Neural crest cell (in vitro differentiated cells): ENCODE measurements at regions not wholly inside any gene's neighbourhood (a gene's known extent, or its start where the extent isn't known, plus 50 kb on each side); places are given as distances from the start of the nearest gene placed in this dataset.

ENCODE experiments used
- DNase-seq: peaks from one replicate; pipeline ENCODE4 v3.0.0; 2021; ENCODE audit warnings: low read depth, mixed read lengths, low spot score
- H3K27ac Mint-ChIP-seq: one replicate; pipeline ENCODE4 v1.8.0; 2021; ENCODE audit warnings: mild to moderate bottlenecking, mixed read lengths; ENCODE audit not compliant: unreplicated experiment
- H3K27me3 Mint-ChIP-seq: 2 replicates; pipeline ENCODE4 v1.8.0; 2021; ENCODE audit warnings: low read depth, mild to moderate bottlenecking, mixed read lengths
- H3K36me3 Mint-ChIP-seq: 2 replicates; pipeline ENCODE4 v1.8.0; 2021; ENCODE audit warnings: low read depth, mild to moderate bottlenecking, mixed read lengths
- H3K4me1 Mint-ChIP-seq: 2 replicates; pipeline ENCODE4 v1.8.0; 2021; ENCODE audit warnings: mixed read lengths
- H3K4me3 Mint-ChIP-seq: one replicate; pipeline ENCODE4 v1.8.0; 2021; ENCODE audit warnings: mild to moderate bottlenecking, mixed read lengths
- H3K9me3 Mint-ChIP-seq: 2 replicates; pipeline ENCODE4 v1.8.0; 2021; ENCODE audit warnings: mixed read lengths
- CTCF ChIP-seq: fragments of 200-600 bp; sonication (generic); conservative IDR thresholded peaks from 2 replicates; pipeline ENCODE4 v1.5.0; 2021; ENCODE audit warnings: antibody characterized with exemption, mild to moderate bottlenecking

- Mint-ChIP-seq H3K4me1 (peaks cover 2% of the 10 kb centered on the region), H3K27ac (no peak overlapping the region), H3K9me3 (no peaks in the 10 kb centered on the region)
Measured at GRCh38 chr18:11506856-11507255, 102.5 kb upstream of the SLC35G4 start.

DNA sequence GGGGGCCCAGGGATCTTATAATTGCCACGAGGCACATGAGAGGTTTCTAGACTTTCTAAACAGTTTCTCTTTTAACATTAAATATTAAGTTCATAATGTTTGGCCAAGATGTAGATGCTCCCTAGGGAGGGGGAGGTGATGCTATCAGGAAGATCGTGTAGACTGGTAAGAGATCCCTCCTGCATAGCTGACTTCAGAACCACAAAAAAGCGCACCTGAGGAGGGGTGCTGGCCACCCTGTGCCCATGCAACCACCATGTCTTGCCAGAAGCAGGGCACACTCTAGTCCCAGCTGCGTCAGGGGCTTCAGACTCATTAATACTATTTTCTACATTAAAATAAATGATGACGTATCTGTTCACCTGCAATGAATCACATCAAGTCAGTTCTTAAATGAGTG is 103.4 kb upstream of the SLC35G4 start:
- H3K4me3 Mint-ChIP-seq = no peak overlapping the region
- no peak for DNase-seq
- TF ChIP-seq CTCF = no peak
- H3K36me3 Mint-ChIP-seq = no peaks in the 10 kb centered on the region
- no peak overlapping the region for H3K27ac Mint-ChIP-seq
- peaks cover 10% of the 10 kb centered on the region for H3K4me1 Mint-ChIP-seq
- H3K9me3 Mint-ChIP-seq = no peaks in the 10 kb centered on the region
- H3K27me3 Mint-ChIP-seq = no peaks in the 10 kb centered on the region

More at GRCh38 chr18:11506856-11507255, 102.5 kb upstream of the SLC35G4 start:
- no peaks in the 10 kb centered on the region for H3K36me3 Mint-ChIP-seq
- no peaks in the 10 kb centered on the region for H3K27me3 Mint-ChIP-seq
- no peak overlapping the region for H3K4me3 Mint-ChIP-seq
- DNase-seq = no peak
- no peak for TF ChIP-seq CTCF

DNA sequence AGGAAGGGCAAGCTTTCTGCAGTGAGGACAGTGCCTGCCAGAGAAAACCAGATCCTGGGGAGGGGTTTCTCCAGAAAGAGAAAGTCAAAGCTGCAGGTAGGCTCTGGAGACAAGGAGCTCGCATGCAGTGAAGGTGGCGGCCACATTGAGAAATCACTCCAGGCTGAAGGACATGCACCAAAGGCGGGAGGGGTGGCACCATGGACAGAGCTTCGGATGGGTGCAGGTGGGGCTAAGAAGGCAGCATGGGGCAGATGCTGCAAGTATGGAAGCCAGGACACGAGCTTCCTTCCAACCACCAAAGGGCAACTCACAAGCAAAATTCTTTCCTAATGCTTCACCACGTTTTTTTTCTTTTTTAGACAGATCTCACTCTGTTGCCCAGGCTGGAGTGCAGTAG is 104.4 kb upstream of the SLC35G4 start:
- DNase-seq = no peak
- Mint-ChIP-seq H3K27me3 (no peaks in the 10 kb centered on the region), H3K9me3 (peaks cover 4% of the 10 kb centered on the region), H3K36me3 (no peaks in the 10 kb centered on the region), H3K27ac (no peak overlapping the region), H3K4me3 (no peak overlapping the region), H3K4me1 (peaks cover 21% of the 10 kb centered on the region)
- no peak for TF ChIP-seq CTCF

- TF ChIP-seq CTCF = no peak
- peaks cover 6% of the 10 kb centered on the region for H3K9me3 Mint-ChIP-seq
- no peaks in the 10 kb centered on the region for H3K36me3 Mint-ChIP-seq
- H3K4me3 Mint-ChIP-seq = no peak overlapping the region
- peaks cover 44% of the 10 kb centered on the region for H3K4me1 Mint-ChIP-seq
- no peaks in the 10 kb centered on the region for H3K27me3 Mint-ChIP-seq
- H3K27ac Mint-ChIP-seq = no peak overlapping the region
- DNase-seq = no peak
Measured at GRCh38 chr18:11502368-11502767, 107.0 kb upstream of the SLC35G4 start.

DNA sequence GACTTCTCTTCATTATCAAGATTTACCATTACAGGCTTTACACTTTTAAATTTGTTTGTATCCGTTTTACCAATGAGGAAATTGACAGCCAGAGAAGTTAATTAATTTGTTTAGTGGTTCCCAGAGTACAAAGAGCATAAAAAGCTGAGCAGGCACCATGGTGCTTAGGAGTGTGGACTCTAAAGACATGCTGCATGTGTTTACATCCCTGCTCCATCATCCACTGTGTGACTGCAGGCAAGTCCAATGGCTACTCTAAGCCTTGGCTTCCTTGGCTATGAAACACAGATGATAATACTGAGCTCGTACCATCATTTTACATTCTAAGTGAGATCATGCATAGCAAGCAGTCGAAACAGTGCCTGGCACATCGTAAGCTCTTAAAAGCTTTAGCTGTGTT is 108.0 kb upstream of the SLC35G4 start:
- H3K27ac Mint-ChIP-seq = no peak overlapping the region
- no peak overlapping the region for H3K4me3 Mint-ChIP-seq
- no peak for DNase-seq
- no peaks in the 10 kb centered on the region for H3K36me3 Mint-ChIP-seq
- H3K4me1 Mint-ChIP-seq = peaks cover 46% of the 10 kb centered on the region
- no peak for TF ChIP-seq CTCF
- H3K9me3 Mint-ChIP-seq = peaks cover 6% of the 10 kb centered on the region
- H3K27me3 Mint-ChIP-seq = no peaks in the 10 kb centered on the region
